ENCODE measurements at regions not wholly inside any gene's neighbourhood (a gene's known extent, or its start where the extent isn't known, plus 50 kb on each side); places are given as distances from the start of the nearest gene placed in this dataset.

DNA sequence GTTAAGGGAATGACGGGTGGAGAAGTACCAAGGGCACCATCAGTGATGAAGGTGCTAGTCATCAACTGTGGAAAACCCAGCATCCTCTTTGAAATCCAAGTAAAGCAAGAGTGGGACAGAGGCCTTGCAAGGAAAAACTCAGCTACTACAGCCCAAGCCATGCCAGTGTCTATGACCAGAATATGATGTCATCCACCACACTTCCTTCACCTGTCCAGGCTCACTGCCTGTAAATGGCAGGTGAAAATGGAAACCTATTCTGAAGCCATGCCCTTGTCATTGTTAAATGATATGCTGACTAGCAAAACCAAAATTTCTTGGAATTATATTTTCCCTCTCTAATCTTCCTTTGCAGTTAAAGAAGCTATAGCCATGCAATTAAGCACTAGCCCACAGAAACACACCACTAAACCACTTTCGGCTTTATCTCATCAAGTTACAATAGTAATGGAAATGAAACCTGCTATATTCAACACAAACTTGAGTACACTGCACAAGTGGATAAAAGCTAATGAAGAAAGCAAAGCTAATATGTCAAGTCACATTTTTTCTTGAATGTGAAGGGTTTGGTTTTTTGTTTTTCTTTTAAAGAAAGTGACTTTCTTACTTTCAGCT, 96.3 kb upstream of the RALGPS2 start:
- H3K4me1 ChIP-seq, result peaks cover 0 to 10% (median 3%) of the 10 kb centered on the region in 3 donors
- no peaks in the 10 kb centered on the region for H3K27me3 ChIP-seq
- TF ChIP-seq POLR2AphosphoS5 (IDR thresholded peaks at IDR 0.05) (no peak), EP300 (IDR thresholded peaks at IDR 0.05) (no peak), POLR2A (IDR thresholded peaks at IDR 0.05) (no peak)
- TF ChIP-seq, protein P1, sequence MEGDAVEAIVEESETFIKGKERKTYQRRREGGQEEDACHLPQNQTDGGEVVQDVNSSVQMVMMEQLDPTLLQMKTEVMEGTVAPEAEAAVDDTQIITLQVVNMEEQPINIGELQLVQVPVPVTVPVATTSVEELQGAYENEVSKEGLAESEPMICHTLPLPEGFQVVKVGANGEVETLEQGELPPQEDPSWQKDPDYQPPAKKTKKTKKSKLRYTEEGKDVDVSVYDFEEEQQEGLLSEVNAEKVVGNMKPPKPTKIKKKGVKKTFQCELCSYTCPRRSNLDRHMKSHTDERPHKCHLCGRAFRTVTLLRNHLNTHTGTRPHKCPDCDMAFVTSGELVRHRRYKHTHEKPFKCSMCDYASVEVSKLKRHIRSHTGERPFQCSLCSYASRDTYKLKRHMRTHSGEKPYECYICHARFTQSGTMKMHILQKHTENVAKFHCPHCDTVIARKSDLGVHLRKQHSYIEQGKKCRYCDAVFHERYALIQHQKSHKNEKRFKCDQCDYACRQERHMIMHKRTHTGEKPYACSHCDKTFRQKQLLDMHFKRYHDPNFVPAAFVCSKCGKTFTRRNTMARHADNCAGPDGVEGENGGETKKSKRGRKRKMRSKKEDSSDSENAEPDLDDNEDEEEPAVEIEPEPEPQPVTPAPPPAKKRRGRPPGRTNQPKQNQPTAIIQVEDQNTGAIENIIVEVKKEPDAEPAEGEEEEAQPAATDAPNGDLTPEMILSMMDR (IDR thresholded peaks at IDR 0.05), result no peak
- H3K4me3 ChIP-seq, result no peak overlapping the region
- 85 to 87% methylated on average over 1 to 2 of the region's 2 CpGs for whole genome bisulfite sequencing, 2 donors (ENCODE audit: low coverage in 1 of 2)
- peak overlapping the region in 1 of 4 donors; percentile 25 for H3K27ac ChIP-seq
- H3K9me3 ChIP-seq, result no peaks in the 10 kb centered on the region
- ATAC-seq, result no peak
- H3K36me3 ChIP-seq, result no peaks in the 10 kb centered on the region

DNA sequence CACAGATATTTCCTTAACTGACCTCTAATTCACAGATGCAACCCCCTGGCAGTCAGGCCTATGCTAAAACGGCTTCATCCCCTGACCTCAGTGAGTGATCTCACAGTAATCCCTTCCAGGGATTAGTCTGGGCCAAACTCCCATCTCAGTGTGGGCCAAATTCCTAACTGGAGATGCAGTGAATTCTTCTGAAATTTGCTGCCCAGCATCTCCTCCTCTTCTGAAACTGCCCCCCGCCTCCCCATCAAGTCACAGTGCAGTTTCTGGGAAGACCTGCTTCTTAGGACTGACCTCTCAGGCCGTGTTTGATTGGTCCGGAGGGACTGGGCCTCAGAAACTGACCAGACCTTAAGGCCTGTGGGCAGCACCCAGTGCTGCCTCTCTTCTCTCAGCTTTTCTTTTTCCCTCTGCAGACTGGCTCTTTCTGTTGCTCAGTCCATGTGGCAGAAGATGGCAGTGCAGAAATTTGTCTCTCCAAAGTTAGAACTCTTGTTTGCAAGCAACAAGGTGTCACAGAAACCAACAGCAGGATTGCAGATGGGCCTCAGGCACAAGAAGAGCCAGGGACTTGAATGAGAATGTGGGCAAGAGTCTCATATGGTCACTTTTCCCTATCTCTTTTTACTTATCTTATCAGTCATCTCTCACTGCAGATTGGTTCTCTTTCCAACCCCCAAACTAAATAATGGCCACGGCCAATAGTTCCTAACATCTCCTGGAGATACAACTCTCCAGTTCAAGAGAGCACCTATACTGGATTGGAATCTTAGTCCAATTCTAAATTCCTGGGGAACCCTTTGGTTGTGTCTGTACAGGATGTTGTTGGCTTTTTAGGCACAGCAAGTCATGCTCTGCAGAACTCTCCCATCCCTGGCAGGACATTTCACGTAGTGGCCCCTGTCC, 95.5 kb upstream of the RALGPS2 start:
- H3K9me3 ChIP-seq, result no peaks in the 10 kb centered on the region
- no peak overlapping the region for H3K4me3 ChIP-seq
- H3K27me3 ChIP-seq, result no peaks in the 10 kb centered on the region
- peak; percentile 58 for ATAC-seq
- H3K4me1 ChIP-seq, result peaks cover 0 to 10% (median 3%) of the 10 kb centered on the region in 3 donors
- no peaks in the 10 kb centered on the region for H3K36me3 ChIP-seq
- peak overlapping the region in 1 of 4 donors; percentile 25 for H3K27ac ChIP-seq
- 41 to 70% methylated on average over 2 to 6 of the region's 6 CpGs for WGBS, 2 donors (ENCODE audit: low coverage in 1 of 2)
- no peak for TF ChIP-seq POLR2AphosphoS5 (IDR thresholded peaks at IDR 0.05)
- TF ChIP-seq, protein P1 (IDR thresholded peaks at IDR 0.05), result peak in 1 of 4 experiments; percentile 6

GRCh38 chr1:178630417-178630816, 94.6 kb upstream of the RALGPS2 start:
- H3K36me3 ChIP-seq, result no peaks in the 10 kb centered on the region
- H3K27ac ChIP-seq, result no peak overlapping the region
- H3K4me1 ChIP-seq, result peaks cover 0 to 10% (median 3%) of the 10 kb centered on the region in 3 donors
- no peaks in the 10 kb centered on the region for H3K9me3 ChIP-seq
- ATAC-seq, result no peak
- TF ChIP-seq EP300 (IDR thresholded peaks at IDR 0.05) (no peak), POLR2A (IDR thresholded peaks at IDR 0.05) (no peak), POLR2AphosphoS5 (IDR thresholded peaks at IDR 0.05) (no peak)
- TF ChIP-seq, protein P1 (IDR thresholded peaks at IDR 0.05), result no peak
- no peaks in the 10 kb centered on the region for H3K27me3 ChIP-seq
- no peak overlapping the region for H3K4me3 ChIP-seq

DNA sequence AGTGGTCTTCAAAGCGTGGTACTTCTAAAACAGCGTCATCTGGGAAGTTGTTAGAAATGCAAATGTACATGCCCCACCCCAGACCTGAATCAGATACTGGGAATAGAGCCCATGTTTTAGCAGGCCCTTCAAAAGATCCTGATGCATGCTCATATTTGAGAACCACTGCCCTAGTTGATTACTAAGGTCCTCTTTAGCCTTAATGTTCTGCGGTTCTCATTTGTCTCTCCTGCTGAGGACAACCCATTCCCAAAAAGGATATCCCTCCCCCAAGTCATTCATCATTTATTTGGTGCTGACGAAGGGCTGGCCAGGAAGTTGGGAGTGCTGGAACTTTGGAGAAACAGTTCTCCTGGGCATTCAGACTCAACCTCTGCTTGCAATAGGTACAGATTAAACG, 92.4 kb upstream of the RALGPS2 start:
- TF ChIP-seq EP300 (IDR thresholded peaks at IDR 0.05), result no peak
- TF ChIP-seq POLR2A (IDR thresholded peaks at IDR 0.05), result no peak
- no peak for TF ChIP-seq POLR2AphosphoS5 (IDR thresholded peaks at IDR 0.05)
- TF ChIP-seq, protein P1 (IDR thresholded peaks at IDR 0.05), result no peak
- H3K27me3 ChIP-seq, result no peaks in the 10 kb centered on the region
- ATAC-seq, result no peak
- no peaks in the 10 kb centered on the region for H3K36me3 ChIP-seq
- WGBS, 2 donors (ENCODE audit: low coverage in 1 of 2), result 19 to 39% methylated on average over 5 of the region's 5 CpGs
- no peak overlapping the region for H3K4me3 ChIP-seq
- H3K9me3 ChIP-seq, result no peaks in the 10 kb centered on the region
- peaks cover 0 to 10% (median 3%) of the 10 kb centered on the region in 3 donors for H3K4me1 ChIP-seq
- peak overlapping the region in 1 of 4 donors; percentile 16 for H3K27ac ChIP-seq

Measured in gastroesophageal sphincter (tissue), 4 donors.